ENCODE measurements at regions not wholly inside any gene's neighbourhood (a gene's known extent, or its start where the extent isn't known, plus 50 kb on each side); places are given as distances from the start of the nearest gene placed in this dataset.

GRCh38 chr4:175271010-175271630 lies 353.0 kb downstream of the ADAM29 start:
- Histone ChIP-seq H3K4me3 (no peak overlapping the region), H3K27me3 (no peaks in the 10 kb centered on the region), H3K36me3 (no peaks in the 10 kb centered on the region), H3K9me3 (no peaks in the 10 kb centered on the region), H3K4me1 (no peaks in the 10 kb centered on the region), H3K27ac (no peak overlapping the region)
- in situ Hi-C loops (cut with MboI; ENCODE audit: low sequenced_read_pairs in 4 of 4) (no loop called here), intact Hi-C loops (cut with DNase I; ENCODE audit: low total_unique reads) (no loop called here)
- ATAC-seq (no peak), DNase-seq (no peak)
- TF ChIP-seq CTCF (IDR thresholded peaks at IDR 0.05 in 4 of 5, conservative IDR thresholded peaks at IDR 0.05 in 1 of 5) (no peak), POLR2A (IDR thresholded peaks at IDR 0.05) (no peak)

GRCh38 chr4:175273995-175274753 lies 356.0 kb downstream of the ADAM29 start:
- no peaks in the 10 kb centered on the region for H3K9me3 ChIP-seq
- TF ChIP-seq POLR2A (IDR thresholded peaks at IDR 0.05) = no peak
- TF ChIP-seq CTCF (IDR thresholded peaks at IDR 0.05 in 4 of 5, conservative IDR thresholded peaks at IDR 0.05 in 1 of 5) = no peak
- H3K4me3 ChIP-seq = no peak overlapping the region
- ATAC-seq = no peak
- in situ Hi-C loops (cut with MboI; ENCODE audit: low sequenced_read_pairs in 4 of 4) = no loop called here
- no peaks in the 10 kb centered on the region for H3K27me3 ChIP-seq
- H3K27ac ChIP-seq = no peak overlapping the region
- intact Hi-C loops (cut with DNase I; ENCODE audit: low total_unique reads) = no loop called here
- no peak for DNase-seq
- H3K4me1 ChIP-seq = no peaks in the 10 kb centered on the region
- no peaks in the 10 kb centered on the region for H3K36me3 ChIP-seq

- DNase-seq (no peak), ATAC-seq (no peak)
- Histone ChIP-seq H3K36me3 (no peaks in the 10 kb centered on the region), H3K4me3 (no peak overlapping the region), H3K9me3 (no peaks in the 10 kb centered on the region), H3K27ac (no peak overlapping the region), H3K27me3 (no peaks in the 10 kb centered on the region), H3K4me1 (no peaks in the 10 kb centered on the region)
- in situ Hi-C loops (cut with MboI; ENCODE audit: low sequenced_read_pairs in 4 of 4) = no loop called here
- intact Hi-C loops (cut with DNase I; ENCODE audit: low total_unique reads) = no loop called here
- TF ChIP-seq POLR2A (IDR thresholded peaks at IDR 0.05) = no peak
- TF ChIP-seq CTCF (IDR thresholded peaks at IDR 0.05 in 4 of 5, conservative IDR thresholded peaks at IDR 0.05 in 1 of 5) = no peak
Measured at GRCh38 chr4:175277816-175278215, 359.7 kb downstream of the ADAM29 start.

- H3K27me3 ChIP-seq = no peaks in the 10 kb centered on the region
- in situ Hi-C loops (cut with MboI; ENCODE audit: low sequenced_read_pairs in 4 of 4) = no loop called here
- intact Hi-C loops (cut with DNase I; ENCODE audit: low total_unique reads) = no loop called here
- no peak for ATAC-seq
- no peak for TF ChIP-seq CTCF (IDR thresholded peaks at IDR 0.05 in 4 of 5, conservative IDR thresholded peaks at IDR 0.05 in 1 of 5)
- TF ChIP-seq POLR2A (IDR thresholded peaks at IDR 0.05) = no peak
- no peaks in the 10 kb centered on the region for H3K9me3 ChIP-seq
- DNase-seq = no peak
- H3K36me3 ChIP-seq = no peaks in the 10 kb centered on the region
- H3K27ac ChIP-seq = no peak overlapping the region
- no peaks in the 10 kb centered on the region for H3K4me1 ChIP-seq
- no peak overlapping the region for H3K4me3 ChIP-seq
Measured at GRCh38 chr4:175280153-175280552, 362.0 kb downstream of the ADAM29 start.

Data from gastrocnemius medialis (tissue), 4 donors.